WTC11 (cell line): ENCODE measurements at regions not wholly inside any gene's neighbourhood (a gene's known extent, or its start where the extent isn't known, plus 50 kb on each side); places are given as distances from the start of the nearest gene placed in this dataset.

Experiments used
- ATAC-seq: fragments of 200-7000 bp; cut with Tn5 transposase; 2 replicates; pipeline ENCODE4 v1.10.0; 2021; ENCODE audit warnings: mild to moderate bottlenecking, moderate library complexity
- CTCF ChIA-PET: fragments of 300-600 bp; sonication (Branson Sonifier 250); formaldehyde crosslinking; loops from one replicate; lab custom pipeline; 2021; ENCODE audit warnings: antibody characterized with exemption; lab: Charles Lee
- POLR2A ChIA-PET: fragments of 350-600 bp; sonication (Branson Sonifier 250); formaldehyde crosslinking; loops from one replicate; lab custom pipeline; 2021; ENCODE audit warnings: antibody characterized with exemption; lab: Charles Lee
- DNase-seq: peaks from one replicate; pipeline ENCODE4 v3.0.0; 2021; ENCODE audit warnings: low spot score
- H3K27ac Mint-ChIP-seq: 2 replicates; pipeline ENCODE4 v1.8.0; 2021; ENCODE audit warnings: mixed read lengths
- H3K27me3 Mint-ChIP-seq: 2 replicates; pipeline ENCODE4 v1.8.0; 2021; ENCODE audit warnings: low read depth, mild to moderate bottlenecking, moderate library complexity, mixed read lengths
- H3K36me3 Mint-ChIP-seq: 2 replicates; pipeline ENCODE4 v1.8.0; 2021; ENCODE audit warnings: mixed read lengths
- H3K4me1 Mint-ChIP-seq: 2 replicates; pipeline ENCODE4 v1.8.0; 2022; ENCODE audit warnings: mixed read lengths
- H3K4me3 Mint-ChIP-seq: 2 replicates; pipeline ENCODE4 v1.8.0; 2021; ENCODE audit warnings: mild to moderate bottlenecking, moderate library complexity, mixed read lengths
- H3K9me3 Mint-ChIP-seq: 2 replicates; pipeline ENCODE4 v1.8.0; 2021; ENCODE audit warnings: mixed read lengths
- CBFB ChIP-seq: sonication (generic); formaldehyde crosslinking; IDR thresholded peaks from 2 replicates; pipeline ENCODE4 v1.8.1; 2022; ENCODE audit warnings: mild to moderate bottlenecking, low read depth, missing genetic modification reagents
- ELF4 ChIP-seq: sonication (generic); formaldehyde crosslinking; IDR thresholded peaks from 2 replicates; pipeline ENCODE4 v1.8.1; 2022; ENCODE audit warnings: low read depth, mild to moderate bottlenecking, moderate library complexity, missing genetic modification reagents
- FOXK1 ChIP-seq: sonication (generic); formaldehyde crosslinking; IDR thresholded peaks from 2 replicates; pipeline ENCODE4 v1.8.0; 2022; ENCODE audit warnings: mild to moderate bottlenecking, moderate library complexity, missing genetic modification reagents
- GRHL2 ChIP-seq: fragments of 250-450 bp; sonication (Bioruptor Pico); IDR thresholded peaks from 2 replicates; pipeline ENCODE4 v1.8.0; 2022; ENCODE audit warnings: mild to moderate bottlenecking, moderate library complexity; ENCODE audit not compliant: insufficient replicate concordance, severe bottlenecking
- HMGA2 ChIP-seq: fragments of 250-450 bp; sonication (Bioruptor Pico); IDR thresholded peaks from 2 replicates; pipeline ENCODE4 v1.4.0; 2021; ENCODE audit warnings: mild to moderate bottlenecking, moderate library complexity
- JAZF1 ChIP-seq: fragments of 250-450 bp; sonication (Bioruptor Pico); IDR thresholded peaks from 2 replicates; pipeline ENCODE4 v1.9.0; 2021; ENCODE audit warnings: moderate library complexity, mild to moderate bottlenecking, inconsistent platforms
- MXD4 ChIP-seq: fragments of 250-450 bp; sonication (Bioruptor Pico); IDR thresholded peaks from 2 replicates; pipeline ENCODE4 v1.8.0; 2021; ENCODE audit warnings: mild to moderate bottlenecking, moderate library complexity, borderline replicate concordance
- NFYB ChIP-seq: sonication (generic); formaldehyde crosslinking; conservative IDR thresholded peaks from 2 replicates; pipeline ENCODE4 v1.8.0; 2022; ENCODE audit warnings: low read depth, missing genetic modification reagents
- SMAD3 ChIP-seq: sonication (generic); formaldehyde crosslinking; IDR thresholded peaks from 2 replicates; pipeline ENCODE4 v1.8.0; 2022; ENCODE audit warnings: missing genetic modification reagents, mild to moderate bottlenecking, borderline replicate concordance
- SOX15 ChIP-seq: fragments of 250-450 bp; sonication (Bioruptor Pico); IDR thresholded peaks from 2 replicates; pipeline ENCODE4 v1.9.0; 2021; ENCODE audit warnings: mild to moderate bottlenecking
- ZNF219 ChIP-seq: sonication (generic); formaldehyde crosslinking; IDR thresholded peaks from 2 replicates; pipeline ENCODE4 v1.8.0; 2023; ENCODE audit warnings: missing genetic modification reagents, mild to moderate bottlenecking, borderline replicate concordance
- ZNF263 ChIP-seq: sonication (generic); formaldehyde crosslinking; IDR thresholded peaks from 2 replicates; pipeline ENCODE4 v1.8.1; 2022; ENCODE audit warnings: low read depth, mild to moderate bottlenecking, moderate library complexity, missing genetic modification reagents
- ZNF423 ChIP-seq: fragments of 250-450 bp; sonication (Bioruptor Pico); IDR thresholded peaks from 2 replicates; pipeline ENCODE4 v2.1.2; 2022; ENCODE audit warnings: mild to moderate bottlenecking, moderate library complexity
- TF ChIP-seq, protein P1 (sequence below): sonication (generic); formaldehyde crosslinking; IDR thresholded peaks from 2 replicates; pipeline ENCODE4 v1.8.0; 2022; ENCODE audit warnings: missing genetic modification reagents
- TF ChIP-seq, protein P2 (sequence below): fragments of 200-600 bp; IDR thresholded peaks from 2 replicates; pipeline ENCODE4 v1.8.0; 2022; ENCODE audit warnings: antibody characterized with exemption
- TF ChIP-seq, protein P3 (sequence below): fragments of 250-450 bp; sonication (Bioruptor Pico); IDR thresholded peaks from 2 replicates; pipeline ENCODE4 v2.1.2; 2022; ENCODE audit warnings: mild to moderate bottlenecking, moderate library complexity
- TF ChIP-seq, protein P4 (sequence below): sonication (generic); formaldehyde crosslinking; IDR thresholded peaks from 2 replicates; pipeline ENCODE4 v1.8.0; 2023; ENCODE audit warnings: missing genetic modification reagents, mild to moderate bottlenecking, borderline replicate concordance

DNA sequence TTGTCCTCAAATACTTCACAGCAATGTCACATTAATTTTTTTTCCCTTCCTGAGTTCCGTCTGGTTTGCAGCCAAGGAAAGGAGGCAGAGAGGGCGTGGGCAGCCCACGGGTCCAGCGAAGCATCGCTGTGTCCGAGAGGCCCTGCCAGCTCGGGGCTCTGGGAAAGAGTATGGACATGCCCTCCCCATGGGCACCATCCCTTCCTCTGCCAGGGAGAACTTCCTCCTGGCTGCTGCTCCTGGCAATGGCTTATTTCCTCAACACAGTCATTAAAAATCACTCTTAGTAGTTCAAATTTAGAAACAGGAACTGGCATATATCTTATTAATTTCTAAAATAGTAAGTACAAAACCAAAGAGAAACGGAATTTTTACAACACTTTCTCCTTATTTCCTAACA, 115.4 kb downstream of the RIPK4 start:
- peaks cover under 1% of the 10 kb centered on the region for H3K4me1 Mint-ChIP-seq
- H3K27ac Mint-ChIP-seq, result no peak overlapping the region
- H3K9me3 Mint-ChIP-seq, result peaks cover 13% of the 10 kb centered on the region
- ChIA-PET POLR2A (no interaction called here), CTCF (interaction anchor here (0.6 to 3.1 kb wide), 3 partner anchors 22 to 39 kb away, joined by 3 to 10 read pairs (median 3); no protein-coding TSS in a partner anchor)
- H3K36me3 Mint-ChIP-seq, result peaks cover 6% of the 10 kb centered on the region; the same call in 1 of the 2 replicates
- H3K27me3 Mint-ChIP-seq, result peaks cover 4% of the 10 kb centered on the region; the same call in 1 of the 2 replicates
- TF ChIP-seq MXD4 (CRISPR knock-in tag) (no peak), ELF4 (CRISPR knock-in tag) (no peak), ZNF219 (CRISPR knock-in tag) (no peak), HMGA2 (CRISPR knock-in tag) (no peak), SMAD3 (CRISPR knock-in tag) (no peak), FOXK1 (no peak), NFYB (CRISPR knock-in tag) (no peak), JAZF1 (CRISPR knock-in tag) (no peak), CBFB (CRISPR knock-in tag) (no peak), GRHL2 (CRISPR knock-in tag) (no peak), ZNF263 (CRISPR knock-in tag) (no peak), SOX15 (CRISPR knock-in tag) (no peak)
- TF ChIP-seq, protein P1, sequence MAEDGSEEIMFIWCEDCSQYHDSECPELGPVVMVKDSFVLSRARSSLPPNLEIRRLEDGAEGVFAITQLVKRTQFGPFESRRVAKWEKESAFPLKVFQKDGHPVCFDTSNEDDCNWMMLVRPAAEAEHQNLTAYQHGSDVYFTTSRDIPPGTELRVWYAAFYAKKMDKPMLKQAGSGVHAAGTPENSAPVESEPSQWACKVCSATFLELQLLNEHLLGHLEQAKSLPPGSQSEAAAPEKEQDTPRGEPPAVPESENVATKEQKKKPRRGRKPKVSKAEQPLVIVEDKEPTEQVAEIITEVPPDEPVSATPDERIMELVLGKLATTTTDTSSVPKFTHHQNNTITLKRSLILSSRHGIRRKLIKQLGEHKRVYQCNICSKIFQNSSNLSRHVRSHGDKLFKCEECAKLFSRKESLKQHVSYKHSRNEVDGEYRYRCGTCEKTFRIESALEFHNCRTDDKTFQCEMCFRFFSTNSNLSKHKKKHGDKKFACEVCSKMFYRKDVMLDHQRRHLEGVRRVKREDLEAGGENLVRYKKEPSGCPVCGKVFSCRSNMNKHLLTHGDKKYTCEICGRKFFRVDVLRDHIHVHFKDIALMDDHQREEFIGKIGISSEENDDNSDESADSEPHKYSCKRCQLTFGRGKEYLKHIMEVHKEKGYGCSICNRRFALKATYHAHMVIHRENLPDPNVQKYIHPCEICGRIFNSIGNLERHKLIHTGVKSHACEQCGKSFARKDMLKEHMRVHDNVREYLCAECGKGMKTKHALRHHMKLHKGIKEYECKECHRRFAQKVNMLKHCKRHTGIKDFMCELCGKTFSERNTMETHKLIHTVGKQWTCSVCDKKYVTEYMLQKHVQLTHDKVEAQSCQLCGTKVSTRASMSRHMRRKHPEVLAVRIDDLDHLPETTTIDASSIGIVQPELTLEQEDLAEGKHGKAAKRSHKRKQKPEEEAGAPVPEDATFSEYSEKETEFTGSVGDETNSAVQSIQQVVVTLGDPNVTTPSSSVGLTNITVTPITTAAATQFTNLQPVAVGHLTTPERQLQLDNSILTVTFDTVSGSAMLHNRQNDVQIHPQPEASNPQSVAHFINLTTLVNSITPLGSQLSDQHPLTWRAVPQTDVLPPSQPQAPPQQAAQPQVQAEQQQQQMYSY, result no peak
- TF ChIP-seq, protein P2, sequence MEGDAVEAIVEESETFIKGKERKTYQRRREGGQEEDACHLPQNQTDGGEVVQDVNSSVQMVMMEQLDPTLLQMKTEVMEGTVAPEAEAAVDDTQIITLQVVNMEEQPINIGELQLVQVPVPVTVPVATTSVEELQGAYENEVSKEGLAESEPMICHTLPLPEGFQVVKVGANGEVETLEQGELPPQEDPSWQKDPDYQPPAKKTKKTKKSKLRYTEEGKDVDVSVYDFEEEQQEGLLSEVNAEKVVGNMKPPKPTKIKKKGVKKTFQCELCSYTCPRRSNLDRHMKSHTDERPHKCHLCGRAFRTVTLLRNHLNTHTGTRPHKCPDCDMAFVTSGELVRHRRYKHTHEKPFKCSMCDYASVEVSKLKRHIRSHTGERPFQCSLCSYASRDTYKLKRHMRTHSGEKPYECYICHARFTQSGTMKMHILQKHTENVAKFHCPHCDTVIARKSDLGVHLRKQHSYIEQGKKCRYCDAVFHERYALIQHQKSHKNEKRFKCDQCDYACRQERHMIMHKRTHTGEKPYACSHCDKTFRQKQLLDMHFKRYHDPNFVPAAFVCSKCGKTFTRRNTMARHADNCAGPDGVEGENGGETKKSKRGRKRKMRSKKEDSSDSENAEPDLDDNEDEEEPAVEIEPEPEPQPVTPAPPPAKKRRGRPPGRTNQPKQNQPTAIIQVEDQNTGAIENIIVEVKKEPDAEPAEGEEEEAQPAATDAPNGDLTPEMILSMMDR, result no peak
- no peak overlapping the region for H3K4me3 Mint-ChIP-seq
- no peak for DNase-seq
- ATAC-seq, result no peak

DNA sequence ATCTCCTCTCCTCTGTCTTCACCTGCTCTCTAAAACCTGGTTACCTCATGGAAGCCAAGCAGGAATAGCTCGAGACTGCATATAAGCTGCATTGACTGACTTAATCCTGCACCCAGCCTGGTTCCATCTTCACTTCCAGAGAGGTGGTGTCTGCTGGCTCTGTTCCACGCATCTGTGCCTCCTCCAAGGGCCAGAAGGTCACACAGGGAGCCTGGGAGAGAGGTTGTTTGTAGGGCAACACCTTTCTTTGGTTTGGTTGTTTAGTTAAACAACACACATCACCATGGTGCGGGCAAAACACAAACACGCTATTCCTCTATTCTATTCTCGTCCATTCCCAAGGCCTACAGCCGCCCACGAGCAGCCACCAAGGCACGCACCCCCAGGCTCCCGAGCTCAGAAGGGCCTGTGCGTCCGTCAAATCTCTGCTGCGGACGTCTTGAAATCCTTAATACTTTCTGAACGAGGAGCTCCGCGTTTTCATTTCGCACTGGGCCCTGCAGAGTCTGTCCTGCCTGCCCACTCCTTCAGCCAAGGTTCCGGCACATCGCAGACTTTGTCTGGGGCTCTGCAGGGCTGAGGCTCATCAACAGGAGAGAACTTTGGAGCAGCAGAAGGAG, 116.2 kb downstream of the RIPK4 start:
- no peak for DNase-seq
- no peak for ATAC-seq
- Mint-ChIP-seq H3K27me3 (peaks cover 4% of the 10 kb centered on the region; the same call in 1 of the 2 replicates), H3K4me1 (no peaks in the 10 kb centered on the region), H3K36me3 (peaks cover 6% of the 10 kb centered on the region; the same call in 1 of the 2 replicates), H3K9me3 (peaks cover 12% of the 10 kb centered on the region), H3K27ac (no peak overlapping the region), H3K4me3 (no peak overlapping the region)
- ChIA-PET CTCF (interaction anchor here (0.6 to 3.1 kb wide), 2 partner anchors 38 to 1962 kb away, joined by 3 to 10 read pairs; no protein-coding TSS in a partner anchor), POLR2A (no interaction called here)
- TF ChIP-seq, protein P3, sequence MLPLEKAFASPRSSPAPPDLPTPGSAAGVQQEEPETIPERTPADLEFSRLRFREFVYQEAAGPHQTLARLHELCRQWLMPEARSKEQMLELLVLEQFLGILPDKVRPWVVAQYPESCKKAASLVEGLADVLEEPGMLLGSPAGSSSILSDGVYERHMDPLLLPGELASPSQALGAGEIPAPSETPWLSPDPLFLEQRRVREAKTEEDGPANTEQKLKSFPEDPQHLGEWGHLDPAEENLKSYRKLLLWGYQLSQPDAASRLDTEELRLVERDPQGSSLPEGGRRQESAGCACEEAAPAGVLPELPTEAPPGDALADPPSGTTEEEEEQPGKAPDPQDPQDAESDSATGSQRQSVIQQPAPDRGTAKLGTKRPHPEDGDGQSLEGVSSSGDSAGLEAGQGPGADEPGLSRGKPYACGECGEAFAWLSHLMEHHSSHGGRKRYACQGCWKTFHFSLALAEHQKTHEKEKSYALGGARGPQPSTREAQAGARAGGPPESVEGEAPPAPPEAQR (CRISPR knock-in tag), result no peak

DNA sequence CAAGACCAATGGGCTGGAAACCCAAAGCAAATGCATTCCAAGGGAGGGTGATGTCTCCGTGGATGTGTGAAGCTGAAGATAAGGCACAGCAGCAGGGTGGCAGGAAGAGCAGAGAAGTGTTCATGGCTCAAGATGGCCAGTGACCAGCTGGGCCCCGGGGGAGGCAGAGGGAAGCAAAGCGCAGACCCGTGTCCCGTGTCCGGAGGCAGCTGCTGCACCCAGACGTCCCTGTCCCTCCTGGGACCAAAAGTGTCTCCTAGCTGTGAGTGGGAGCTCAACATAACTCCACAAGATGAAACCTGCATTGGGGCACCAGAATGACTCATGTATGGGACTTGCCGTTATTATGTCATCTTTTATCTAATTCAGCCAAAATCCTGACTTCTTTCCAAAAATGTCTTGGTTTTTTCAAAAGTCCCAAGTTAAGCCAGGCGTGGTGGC, 118.2 kb downstream of the RIPK4 start:
- ChIA-PET CTCF (interaction anchor here (0.5 to 3.1 kb wide), 4 partner anchors 9 to 36 kb away, joined by 3 to 10 read pairs (median 5); no protein-coding TSS in a partner anchor), POLR2A (no interaction called here)
- H3K36me3 Mint-ChIP-seq, result no peaks in the 10 kb centered on the region
- H3K27ac Mint-ChIP-seq, result no peak overlapping the region
- H3K4me1 Mint-ChIP-seq, result no peaks in the 10 kb centered on the region
- DNase-seq (no peak), ATAC-seq (no peak)
- H3K27me3 Mint-ChIP-seq, result no peaks in the 10 kb centered on the region; the same call in 1 of the 2 replicates
- no peak overlapping the region for H3K4me3 Mint-ChIP-seq
- no peaks in the 10 kb centered on the region for H3K9me3 Mint-ChIP-seq
- TF ChIP-seq, protein P4, sequence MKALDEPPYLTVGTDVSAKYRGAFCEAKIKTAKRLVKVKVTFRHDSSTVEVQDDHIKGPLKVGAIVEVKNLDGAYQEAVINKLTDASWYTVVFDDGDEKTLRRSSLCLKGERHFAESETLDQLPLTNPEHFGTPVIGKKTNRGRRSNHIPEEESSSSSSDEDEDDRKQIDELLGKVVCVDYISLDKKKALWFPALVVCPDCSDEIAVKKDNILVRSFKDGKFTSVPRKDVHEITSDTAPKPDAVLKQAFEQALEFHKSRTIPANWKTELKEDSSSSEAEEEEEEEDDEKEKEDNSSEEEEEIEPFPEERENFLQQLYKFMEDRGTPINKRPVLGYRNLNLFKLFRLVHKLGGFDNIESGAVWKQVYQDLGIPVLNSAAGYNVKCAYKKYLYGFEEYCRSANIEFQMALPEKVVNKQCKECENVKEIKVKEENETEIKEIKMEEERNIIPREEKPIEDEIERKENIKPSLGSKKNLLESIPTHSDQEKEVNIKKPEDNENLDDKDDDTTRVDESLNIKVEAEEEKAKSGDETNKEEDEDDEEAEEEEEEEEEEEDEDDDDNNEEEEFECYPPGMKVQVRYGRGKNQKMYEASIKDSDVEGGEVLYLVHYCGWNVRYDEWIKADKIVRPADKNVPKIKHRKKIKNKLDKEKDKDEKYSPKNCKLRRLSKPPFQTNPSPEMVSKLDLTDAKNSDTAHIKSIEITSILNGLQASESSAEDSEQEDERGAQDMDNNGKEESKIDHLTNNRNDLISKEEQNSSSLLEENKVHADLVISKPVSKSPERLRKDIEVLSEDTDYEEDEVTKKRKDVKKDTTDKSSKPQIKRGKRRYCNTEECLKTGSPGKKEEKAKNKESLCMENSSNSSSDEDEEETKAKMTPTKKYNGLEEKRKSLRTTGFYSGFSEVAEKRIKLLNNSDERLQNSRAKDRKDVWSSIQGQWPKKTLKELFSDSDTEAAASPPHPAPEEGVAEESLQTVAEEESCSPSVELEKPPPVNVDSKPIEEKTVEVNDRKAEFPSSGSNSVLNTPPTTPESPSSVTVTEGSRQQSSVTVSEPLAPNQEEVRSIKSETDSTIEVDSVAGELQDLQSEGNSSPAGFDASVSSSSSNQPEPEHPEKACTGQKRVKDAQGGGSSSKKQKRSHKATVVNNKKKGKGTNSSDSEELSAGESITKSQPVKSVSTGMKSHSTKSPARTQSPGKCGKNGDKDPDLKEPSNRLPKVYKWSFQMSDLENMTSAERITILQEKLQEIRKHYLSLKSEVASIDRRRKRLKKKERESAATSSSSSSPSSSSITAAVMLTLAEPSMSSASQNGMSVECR (CRISPR knock-in tag), result no peak
- TF ChIP-seq ZNF423 (CRISPR knock-in tag), result no peak
